ENCODE measurements at regions not wholly inside any gene's neighbourhood (a gene's known extent, or its start where the extent isn't known, plus 50 kb on each side); places are given as distances from the start of the nearest gene placed in this dataset.

- TF ChIP-seq POLR2A (IDR thresholded peaks at IDR 0.05; ENCODE audit: low read depth, low read length): no peak
- peak; percentile 23 for DNase-seq
- in situ Hi-C loops (cut with MboI; ENCODE audit: low sequenced_read_pairs): loop anchor here (5.0 to 10.0 kb wide), 2 partner anchors 201 to 243 kb away; no protein-coding TSS in a partner anchor
These were observed 67.9 kb upstream of the PNPT1 start for GRCh38 chr2:55761526-55761925.

More at GRCh38 chr2:55761526-55761925, 67.9 kb upstream of the PNPT1 start:
- Histone ChIP-seq H3K9ac (ENCODE audit: low read depth, low read length) (no peak overlapping the region), H3K18ac (ENCODE audit: low read depth, low read length) (0 out of 2 replicates have a peak overlapping the region, but pooled peaks have one; percentile 57), H4K91ac (ENCODE audit: insufficient read depth, low read depth, low read length) (no peak overlapping the region), H2BK5ac (ENCODE audit: low read depth, low read length, poor library complexity, severe bottlenecking) (peak overlapping the region; percentile 21), H3K4me2 (ENCODE audit: low read depth, low read length) (no peak overlapping the region), H4K20me1 (ENCODE audit: insufficient read depth, low read length) (no peaks in the 10 kb centered on the region), H3K9me3 (ENCODE audit: control insufficient read depth, insufficient read depth, low read length) (no peaks in the 10 kb centered on the region), H3K4ac (ENCODE audit: low read depth, low read length) (no peak overlapping the region), H3K23ac (ENCODE audit: low read depth, low read length) (no peak overlapping the region), H4K5ac (ENCODE audit: low read depth, low read length) (no peak overlapping the region; the same call in 1 of the 2 replicates), H3K56ac (ENCODE audit: extremely low read depth, insufficient read depth, low read length) (no peak overlapping the region), H2BK15ac (ENCODE audit: low read depth, low read length) (0 out of 3 replicates have a peak overlapping the region, but pooled peaks have one; percentile 12), H2BK120ac (ENCODE audit: low read depth, low read length) (no peak overlapping the region), H3K79me1 (ENCODE audit: low read depth in 1 of 2, low read length in 2 of 2) (no peaks in the 10 kb centered on the region), H2BK20ac (ENCODE audit: low read depth, low read length) (0 out of 2 replicates have a peak overlapping the region, but pooled peaks have one; percentile 33), H3K14ac (replicated peaks; ENCODE audit: low read depth, low read length) (no peak overlapping the region), H3K4me3 (ENCODE audit: insufficient read depth, low read depth, low read length) (no peak overlapping the region), H3K27me3 (ENCODE audit: control insufficient read depth, insufficient read depth, low read length) (no peaks in the 10 kb centered on the region), H4K8ac (ENCODE audit: low read depth in 2 of 2, low read length in 2 of 2) (peak overlapping the region in 1 of 2 experiments; percentile 11; a peak in 1 of 4 replicates), H3K27ac (ENCODE audit: insufficient read depth, low read length) (no peak overlapping the region; the same call in 1 of the 2 replicates), H3K9me1 (ENCODE audit: insufficient read depth, low read length) (no peaks in the 10 kb centered on the region), H2AK9ac (replicated peaks; ENCODE audit: low read depth, low read length, poor library complexity) (no peak overlapping the region), H3K4me1 (ENCODE audit: control insufficient read depth, insufficient read depth, low read length) (peaks cover 2% of the 10 kb centered on the region; the same call in 1 of the 2 replicates), H2AK5ac (ENCODE audit: low read depth, low read length) (no peak overlapping the region), H3K36me3 (ENCODE audit: control insufficient read depth, insufficient read depth, low read length) (no peaks in the 10 kb centered on the region), H2AFZ (replicated peaks; ENCODE audit: low read length, poor library complexity) (peak overlapping the region; percentile 38)
- ATAC-seq (ENCODE audit: low read depth): peak; percentile 62
- intact Hi-C loops (cut with micrococcal nuclease) (no loop called here), dilution Hi-C loops (cut with HindIII; ENCODE audit: low sequenced_read_pairs, unreplicated experiment) (no loop called here)
- ChIA-PET POLR2A (ENCODE audit: unreplicated experiment) (no interaction called here), CTCF (interaction anchor here (0.5 to 0.6 kb wide), 2 partner anchors 105 to 193 kb away, joined by 3 to 5 read pairs; no protein-coding TSS in a partner anchor)
- BruUV-seq (replicated peaks): no TSS peak
- WGBS, 2 experiments (ENCODE audit: extremely low coverage in 2 of 2, insufficient read length in 1 of 2): no CpG with 5 or more reads among the region's 2 CpGs

Data from IMR-90 (cell line).